ENCODE measurements at regions not wholly inside any gene's neighbourhood (a gene's known extent, or its start where the extent isn't known, plus 50 kb on each side); places are given as distances from the start of the nearest gene placed in this dataset.
"Not testable (repeated sequence)": the region's sequence is repeated elsewhere in the genome, so short reads cannot be mapped to it uniquely, and the experiment has no call there.

GRCh38 chr9:126057121-126057825, 269.4 kb upstream of the MVB12B start:
- no peak for DNase-seq

GRCh38 chr9:126058011-126058531, 268.6 kb upstream of the MVB12B start:
- DNase-seq = no peak

GRCh38 chr9:126058591-126058990, 268.0 kb upstream of the MVB12B start:
- DNase-seq = no peak

- DNase-seq = no peak
These were observed 265.1 kb upstream of the MVB12B start for GRCh38 chr9:126061575-126061974.

- DNase-seq = no peak
These were observed 264.3 kb upstream of the MVB12B start for GRCh38 chr9:126062158-126062886.

GRCh38 chr9:126063326-126063725, 263.3 kb upstream of the MVB12B start:
- no peak for DNase-seq

- no peak for DNase-seq
These were observed 260.5 kb upstream of the MVB12B start for GRCh38 chr9:126066131-126066530.

- no peak for DNase-seq
These were observed 259.4 kb upstream of the MVB12B start for GRCh38 chr9:126067031-126067734.

- no peak for DNase-seq
These were observed 257.9 kb upstream of the MVB12B start for GRCh38 chr9:126068534-126069230.

GRCh38 chr9:126069400-126069955, 257.2 kb upstream of the MVB12B start:
- no peak for DNase-seq

GRCh38 chr9:126070058-126070655, 256.5 kb upstream of the MVB12B start:
- DNase-seq = no peak

- no peak for DNase-seq
These were observed 255.4 kb upstream of the MVB12B start for GRCh38 chr9:126071076-126071750.

- not testable (repeated sequence) for DNase-seq
These were observed 249.0 kb upstream of the MVB12B start for GRCh38 chr9:126077656-126078055.

GRCh38 chr9:126080641-126081040, 246.0 kb upstream of the MVB12B start:
- no peak for DNase-seq

- no peak for DNase-seq
These were observed 244.9 kb upstream of the MVB12B start for GRCh38 chr9:126081746-126082145.

GRCh38 chr9:126084008-126084407, 242.6 kb upstream of the MVB12B start:
- no peak for DNase-seq

GRCh38 chr9:126084696-126085095, 241.9 kb upstream of the MVB12B start:
- DNase-seq = no peak

GRCh38 chr9:126085170-126085569, 241.5 kb upstream of the MVB12B start:
- DNase-seq = no peak

- DNase-seq = no peak
These were observed 238.3 kb upstream of the MVB12B start for GRCh38 chr9:126088336-126088735.

GRCh38 chr9:126089789-126090188, 236.8 kb upstream of the MVB12B start:
- no peak for DNase-seq

- DNase-seq = no peak
These were observed 232.9 kb upstream of the MVB12B start for GRCh38 chr9:126093771-126094170.

All from 8988T (cell line).